Thyroid gland (tissue), 4 donors: ENCODE measurements at regions not wholly inside any gene's neighbourhood (a gene's known extent, or its start where the extent isn't known, plus 50 kb on each side); places are given as distances from the start of the nearest gene placed in this dataset.

ENCODE experiments used
- DNase-seq, 2 donors: peaks; one replicate each; pipeline ENCODE4 v3.0.0-alpha.2; 2019
- H3K27ac ChIP-seq, 3 donors: fragments of 200-600 bp; sonication (generic); 1 replicate in 2 of 3; 2 replicates in 1 of 3; pipeline ENCODE4 v1.5.1; 2016 to 2019; ENCODE audit warnings: mild to moderate bottlenecking in 1 of 3, moderate library complexity in 1 of 3
- H3K27me3 ChIP-seq: fragments of 200-600 bp; sonication (generic); one replicate; pipeline ENCODE4 v1.5.1; 2019
- H3K36me3 ChIP-seq, 2 donors: fragments of 200-600 bp; sonication (generic); one replicate each; pipeline ENCODE4 v1.5.1; 2016 to 2019
- H3K4me1 ChIP-seq, 2 donors: fragments of 200-600 bp; sonication (generic); one replicate each; pipeline ENCODE4 v1.5.1; 2017 to 2019
- H3K4me3 ChIP-seq, 3 donors: fragments of 200-600 bp; sonication (generic); replicated peaks in 1 of 3; 1 replicate in 2 of 3; 2 replicates in 1 of 3; pipeline ENCODE4 v1.5.1; 2016; ENCODE audit warnings: mild to moderate bottlenecking in 1 of 3
- H3K9me3 ChIP-seq: fragments of 200-600 bp; sonication (generic); one replicate; pipeline ENCODE4 v1.5.1; 2017
- CTCF ChIP-seq, 6 experiments: fragments of 200-600 bp in 3 of 6; fragments of 450-650 bp in 3 of 6; sonication (generic) in 3 of 6; IDR thresholded peaks; one replicate each; pipeline ENCODE4 v1.5.1; 2016 to 2019; ENCODE audit warnings: antibody characterized with exemption in 6 of 6, mild to moderate bottlenecking in 2 of 6, inconsistent platforms in 1 of 6, moderate library complexity in 1 of 6
- POLR2A ChIP-seq, 2 donors: fragments of 450-650 bp; IDR thresholded peaks; one replicate each; pipeline ENCODE4 v1.6.1; 2017; ENCODE audit warnings: antibody characterized with exemption in 2 of 2, mild to moderate bottlenecking in 2 of 2, moderate library complexity in 1 of 2
- WGBS, 2 donors: methylation state at CpG; one replicate each; pipeline ENCODE4 v1.1.5; 2017; 5-methylcytosine and 5-hydroxymethylcytosine counted together
- intact Hi-C: fragments of 100-400 bp; cut with DNase I; formaldehyde crosslinking; loops from one replicate; pipeline ENCODE4 v1.15.1; 2023

DNA sequence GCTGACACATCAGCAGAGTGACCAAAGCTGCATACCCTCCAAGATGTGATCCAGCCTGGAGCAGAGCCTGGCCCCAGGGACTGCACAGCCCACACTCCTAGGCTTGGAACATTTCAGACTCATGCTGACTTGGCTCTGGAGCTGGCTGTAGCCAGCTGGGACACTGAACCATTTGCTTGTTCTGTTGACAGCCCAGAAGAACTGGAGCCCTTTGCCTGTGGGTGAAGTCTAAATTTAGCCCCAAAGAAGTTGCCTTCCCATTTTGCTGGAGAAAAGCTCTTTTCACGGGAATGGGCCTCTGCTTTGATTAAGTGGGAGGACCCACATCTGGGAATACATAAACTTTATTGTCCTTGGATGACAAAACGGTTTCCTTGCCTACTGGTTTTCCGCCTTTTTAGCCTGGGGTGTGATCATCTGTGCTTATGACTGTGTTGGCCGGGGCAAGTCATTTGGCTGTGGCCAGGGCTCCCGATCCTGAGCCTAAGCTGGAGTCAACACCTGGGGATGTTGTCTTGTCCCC, 186.2 kb upstream of the BMPER start:
- WGBS, 2 donors = 85 to 88% methylated on average over 5 of the region's 5 CpGs
- no peaks in the 10 kb centered on the region for H3K36me3 ChIP-seq
- no peak for DNase-seq
- H3K27ac ChIP-seq = no peak overlapping the region
- H3K4me3 ChIP-seq = no peak overlapping the region
- intact Hi-C loops = no loop called here
- H3K27me3 ChIP-seq = no peaks in the 10 kb centered on the region
- TF ChIP-seq CTCF (IDR thresholded peaks at IDR 0.05) (no peak), POLR2A (IDR thresholded peaks at IDR 0.05) (no peak)
- H3K9me3 ChIP-seq = no peaks in the 10 kb centered on the region
- peaks cover 2 to 6% of the 10 kb centered on the region in 2 donors for H3K4me1 ChIP-seq

DNA sequence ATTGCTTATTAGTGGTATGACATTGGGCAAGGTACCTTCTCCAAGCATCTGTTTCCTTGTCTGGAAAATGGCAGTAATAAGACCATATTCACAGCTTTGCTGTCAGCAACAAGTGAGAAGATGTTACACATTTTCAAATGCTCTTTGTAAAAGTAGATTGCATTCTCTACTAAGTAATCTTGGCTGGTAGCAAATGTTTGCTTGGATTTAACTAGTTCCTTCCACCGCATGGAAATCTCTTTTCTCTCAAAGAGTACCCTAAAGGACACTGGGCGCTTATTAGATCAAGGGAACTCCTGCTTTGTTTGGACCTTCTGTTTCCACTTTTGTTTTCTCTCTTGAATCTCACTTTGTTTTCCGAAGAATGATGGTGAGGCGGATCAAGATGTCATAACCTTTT, 185.2 kb upstream of the BMPER start:
- 98% methylated on average over 4 of the region's 4 CpGs for WGBS, 2 donors
- no peak for TF ChIP-seq CTCF (IDR thresholded peaks at IDR 0.05)
- TF ChIP-seq POLR2A (IDR thresholded peaks at IDR 0.05) = no peak

DNA sequence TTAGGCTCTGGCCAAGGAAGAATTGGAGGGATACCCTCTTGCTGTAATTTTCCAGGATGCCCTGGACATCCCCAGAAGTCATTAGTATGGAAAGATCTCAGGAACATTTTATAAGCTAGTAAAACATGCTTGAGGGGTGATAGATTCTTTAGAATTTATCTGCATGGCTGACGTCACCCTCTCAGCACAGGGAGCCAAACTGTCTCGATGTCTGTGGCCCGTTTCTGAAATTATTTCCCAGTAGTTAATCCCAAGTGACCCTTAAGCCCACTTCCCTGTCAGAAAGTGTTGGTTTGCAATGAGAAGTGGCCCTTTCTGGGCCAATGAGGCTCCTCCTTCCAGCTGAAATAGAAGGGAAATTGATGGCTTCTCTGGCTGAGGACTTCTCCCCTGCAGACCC, 184.5 kb upstream of the BMPER start:
- H3K27me3 ChIP-seq = no peaks in the 10 kb centered on the region
- H3K4me1 ChIP-seq = peaks cover 2 to 6% of the 10 kb centered on the region in 2 donors
- H3K36me3 ChIP-seq = no peaks in the 10 kb centered on the region
- WGBS, 2 donors = 64 to 75% methylated on average over 3 of the region's 3 CpGs
- TF ChIP-seq CTCF (IDR thresholded peaks at IDR 0.05) (no peak), POLR2A (IDR thresholded peaks at IDR 0.05) (no peak)
- H3K4me3 ChIP-seq = no peak overlapping the region
- intact Hi-C loops = no loop called here
- DNase-seq = no peak
- H3K27ac ChIP-seq = no peak overlapping the region
- no peaks in the 10 kb centered on the region for H3K9me3 ChIP-seq

More for the DNA sequence above, 185.2 kb upstream of the BMPER start:
- Histone ChIP-seq H3K27me3 (no peaks in the 10 kb centered on the region), H3K4me1 (peaks cover 2 to 6% of the 10 kb centered on the region in 2 donors), H3K4me3 (no peak overlapping the region), H3K27ac (no peak overlapping the region), H3K9me3 (no peaks in the 10 kb centered on the region), H3K36me3 (no peaks in the 10 kb centered on the region)
- no peak for DNase-seq
- intact Hi-C loops = no loop called here

- Histone ChIP-seq H3K4me1 (peaks cover 0 to 6% of the 10 kb centered on the region in 2 donors), H3K9me3 (no peaks in the 10 kb centered on the region), H3K27ac (no peak overlapping the region), H3K27me3 (no peaks in the 10 kb centered on the region), H3K36me3 (no peaks in the 10 kb centered on the region), H3K4me3 (no peak overlapping the region)
- no peak for DNase-seq
- no peak for TF ChIP-seq CTCF (IDR thresholded peaks at IDR 0.05)
- no peak for TF ChIP-seq POLR2A (IDR thresholded peaks at IDR 0.05)
- intact Hi-C loops = no loop called here
- 93 to 94% methylated on average over 3 to 4 of the region's 4 CpGs for WGBS, 2 donors
Measured at GRCh38 chr7:33721895-33722294, 183.4 kb upstream of the BMPER start.

GRCh38 chr7:33722383-33723101, 182.8 kb upstream of the BMPER start:
- intact Hi-C loops = no loop called here
- Histone ChIP-seq H3K27ac (no peak overlapping the region), H3K9me3 (no peaks in the 10 kb centered on the region), H3K4me1 (peaks cover 0 to 6% of the 10 kb centered on the region in 2 donors), H3K27me3 (no peaks in the 10 kb centered on the region), H3K4me3 (no peak overlapping the region), H3K36me3 (no peaks in the 10 kb centered on the region)
- WGBS, 2 donors = 69 to 77% methylated on average over 13 to 14 of the region's 15 CpGs
- peak in 1 of 2 donors; percentile 7 for DNase-seq
- TF ChIP-seq CTCF (IDR thresholded peaks at IDR 0.05) (no peak), POLR2A (IDR thresholded peaks at IDR 0.05) (no peak)
